K562 (cell line): ENCODE measurements at regions not wholly inside any gene's neighbourhood (a gene's known extent, or its start where the extent isn't known, plus 50 kb on each side); places are given as distances from the start of the nearest gene placed in this dataset.

Source experiments
- ATAC-seq: fragments of 200-7000 bp; cut with Tn5 transposase; 3 replicates; pipeline ENCODE4 v1.9.1; 2020; ENCODE audit warnings: moderate library complexity
- BruUV-seq: library from RNA; stranded (reverse); fragments of 400-500 nt; replicated peaks from 2 replicates; lab custom pipeline; 2021; lab: Mats Ljungman, UMichigan
- CTCF ChIA-PET: fragments of 300-600 bp; formaldehyde crosslinking; extraction: SDS; loops from one replicate; lab custom pipeline; 2021; ENCODE audit warnings: low intra/inter-chr PET ratio; lab: Yijun Ruan, JAX
- POLR2A ChIA-PET: fragments of 300-600, 350-650 bp; sonication (Branson Sonifier 250); formaldehyde crosslinking; extraction: SDS; loops from one replicate; lab custom pipeline; 2021; ENCODE audit warnings: antibody characterized with exemption, inconsistent platforms; lab: Yijun Ruan, JAX
- DNase-seq, 4 experiments: peaks; one replicate each; pipeline versions ENCODE4 v3.0.0 to v3.0.0-alpha.2; 2011 to 2018; ENCODE audit warnings: low spot score in 3 of 4, mixed read lengths in 3 of 4; ENCODE audit errors: extremely low read depth in 1 of 4
- FAIRE-seq: peaks from 2 replicates; lab custom pipeline; 2011; peaks lifted over from hg19 to GRCh38; lab: Jason Lieb, UNC
- H2AFZ ChIP-seq: 2 replicates; pipeline ENCODE4 v1.6.0; 2011; ENCODE audit warnings: low read depth, low read length, control low read depth, inconsistent platforms
- H3K27ac ChIP-seq: fragments of 200-600 bp; 3 replicates; pipeline ENCODE4 v1.8.0; 2011; ENCODE audit warnings: low read depth, mild to moderate bottlenecking, control low read depth, inconsistent platforms, low read length, moderate library complexity, mixed read lengths; ENCODE audit errors: extremely low read depth
- H3K27me3 ChIP-seq, 2 experiments: fragments of 300-600 bp in 1 of 2; 2 replicates in 1 of 2; 3 replicates in 1 of 2; pipeline versions ENCODE4 v1.6.0 to v1.8.0; 2011; ENCODE audit warnings: inconsistent platforms in 2 of 2, low read length in 2 of 2, mild to moderate bottlenecking in 1 of 2, mixed read lengths in 1 of 2, moderate library complexity in 1 of 2; ENCODE audit not compliant: control insufficient read depth in 2 of 2, insufficient read depth in 2 of 2
- H3K36me3 ChIP-seq: fragments of 300-600 bp; 3 replicates; pipeline ENCODE4 v1.8.0; 2011; ENCODE audit warnings: mild to moderate bottlenecking, low read length, inconsistent platforms; ENCODE audit not compliant: control insufficient read depth, insufficient read depth
- H3K4me1 ChIP-seq, 2 experiments: fragments of 200-600 bp in 1 of 2; replicated peaks in 1 of 2; 2 replicates in 1 of 2; 3 replicates in 1 of 2; pipeline versions ENCODE4 v1.5.1 to v1.8.0; 2011; ENCODE audit warnings: inconsistent platforms in 2 of 2, low read length in 2 of 2, mild to moderate bottlenecking in 1 of 2, mixed read lengths in 1 of 2, moderate library complexity in 1 of 2; ENCODE audit not compliant: control insufficient read depth in 2 of 2, insufficient read depth in 2 of 2
- H3K4me2 ChIP-seq: 2 replicates; pipeline ENCODE4 v1.6.1; 2011; ENCODE audit warnings: low read length, control low read depth, inconsistent platforms, mixed read lengths; ENCODE audit not compliant: insufficient read depth
- H3K4me3 ChIP-seq: fragments of 200-600 bp; sonication (generic), shearing (Covaris generic); 2 replicates; pipeline ENCODE4 v1.5.1; 2016; ENCODE audit warnings: control low read depth, inconsistent platforms
- H3K79me2 ChIP-seq: fragments of 200-600 bp; 3 replicates; pipeline ENCODE4 v1.8.0; 2011; ENCODE audit warnings: low read length, inconsistent platforms; ENCODE audit not compliant: control insufficient read depth, insufficient read depth
- H3K9ac ChIP-seq, 2 experiments: 2 replicates each; pipeline versions ENCODE4 v1.6.0 to v1.6.1; 2011; ENCODE audit warnings: low read depth in 2 of 2, low read length in 2 of 2, control low read depth in 1 of 2, inconsistent platforms in 1 of 2, mild to moderate bottlenecking in 1 of 2, mixed read lengths in 1 of 2; ENCODE audit not compliant: insufficient read depth in 1 of 2
- H3K9me1 ChIP-seq: one replicate; pipeline ENCODE4 v1.6.0; 2011; ENCODE audit warnings: inconsistent platforms, mild to moderate bottlenecking, low read length, moderate library complexity; ENCODE audit not compliant: control insufficient read depth, insufficient read depth
- H3K9me3 ChIP-seq: replicated peaks from 2 replicates; pipeline ENCODE4 v1.5.1; 2011; ENCODE audit warnings: low read depth, low read length, inconsistent platforms; ENCODE audit not compliant: control insufficient read depth, insufficient read depth
- H4K20me1 ChIP-seq: replicated peaks from 2 replicates; pipeline ENCODE4 v1.6.1; 2011; ENCODE audit warnings: low read length, inconsistent platforms, mixed read lengths; ENCODE audit not compliant: control insufficient read depth, insufficient read depth
- MBD2 ChIP-seq: sonication (generic); IDR thresholded peaks from 2 replicates; pipeline ENCODE4 v1.6.1; 2016; ENCODE audit warnings: low read depth, borderline replicate concordance
- PCBP1 ChIP-seq: fragments of 200-400 bp; formaldehyde crosslinking; IDR thresholded peaks from 2 replicates; pipeline ENCODE4 v1.6.1; 2018; ENCODE audit warnings: mild to moderate bottlenecking, low read depth, low read length; ENCODE audit not compliant: poor library complexity, severe bottlenecking
- STAT5A ChIP-seq: IDR thresholded peaks from 2 replicates; pipeline ENCODE4 v1.6.1; 2012; ENCODE audit warnings: low read length, inconsistent platforms, borderline replicate concordance
- TCF7L2 ChIP-seq: fragments of 150-350 bp; IDR thresholded peaks from 2 replicates; pipeline ENCODE4 v1.6.1; 2016; ENCODE audit warnings: low read depth, mild to moderate bottlenecking, low read length, moderate library complexity
- TGIF2 ChIP-seq: sonication (generic); formaldehyde crosslinking; IDR thresholded peaks from 2 replicates; pipeline ENCODE4 v1.8.1; 2022; ENCODE audit warnings: mild to moderate bottlenecking, missing genetic modification reagents, moderate library complexity
- ZNF431 ChIP-seq: sonication (generic); formaldehyde crosslinking; IDR thresholded peaks from 2 replicates; pipeline ENCODE4 v1.8.0; 2022; ENCODE audit warnings: mild to moderate bottlenecking, missing genetic modification reagents
- ZNF584 ChIP-seq: fragments of 200-800 bp; sonication (Bioruptor generic); IDR thresholded peaks from 2 replicates; pipeline ENCODE4 v1.6.1; 2016; ENCODE audit warnings: low read depth, mild to moderate bottlenecking, missing genetic modification characterization, missing compliant biosample characterization
- ZNF785 ChIP-seq: fragments of 250-450 bp; sonication (Bioruptor Pico); IDR thresholded peaks from 2 replicates; pipeline ENCODE4 v1.4.0; 2020; ENCODE audit warnings: mild to moderate bottlenecking
- WGBS: fragments of 100-300 bp; shearing (Covaris generic); methylation state at CpG from one replicate; pipeline ENCODE4 v1.1.6; 2016; ENCODE audit warnings: low coverage, mixed read lengths; ENCODE audit not compliant: insufficient coverage; ENCODE audit errors: missing lambda C conversion rate; 5-methylcytosine and 5-hydroxymethylcytosine counted together
- in situ Hi-C: fragments of 300-500 bp; cut with MboI; formaldehyde crosslinking; loops from 4 replicates; pipeline ENCODE4 v1.15.0; 2018; ENCODE audit warnings: inconsistent platforms, mixed read lengths
- intact Hi-C: fragments of 100-400 bp; cut with micrococcal nuclease; formaldehyde crosslinking; loops from 2 replicates; pipeline ENCODE4 v1.14.2; 2022
- TF ChIP-seq, protein P1 (sequence below): fragments of 450-650 bp; IDR thresholded peaks from 2 replicates; pipeline ENCODE4 v1.6.1; 2016; ENCODE audit warnings: antibody characterized with exemption
- TF ChIP-seq, protein P2 (sequence below): fragments of 250-450 bp; sonication (Bioruptor Pico); IDR thresholded peaks from 2 replicates; pipeline ENCODE4 v1.5.0; 2021
- TF ChIP-seq, protein P3 (sequence below): fragments of 450-650 bp; IDR thresholded peaks from 2 replicates; pipeline ENCODE4 v1.6.1; 2014; ENCODE audit warnings: low read depth, mild to moderate bottlenecking, moderate library complexity, borderline replicate concordance
- TF ChIP-seq, protein P4 (sequence below), 2 experiments: IDR thresholded peaks; 2 replicates each; pipeline ENCODE4 v1.6.1; 2012; ENCODE audit warnings: improper control_type of control experiment in 2 of 2, low read depth in 2 of 2, low read length in 2 of 2, borderline replicate concordance in 1 of 2

DNA sequence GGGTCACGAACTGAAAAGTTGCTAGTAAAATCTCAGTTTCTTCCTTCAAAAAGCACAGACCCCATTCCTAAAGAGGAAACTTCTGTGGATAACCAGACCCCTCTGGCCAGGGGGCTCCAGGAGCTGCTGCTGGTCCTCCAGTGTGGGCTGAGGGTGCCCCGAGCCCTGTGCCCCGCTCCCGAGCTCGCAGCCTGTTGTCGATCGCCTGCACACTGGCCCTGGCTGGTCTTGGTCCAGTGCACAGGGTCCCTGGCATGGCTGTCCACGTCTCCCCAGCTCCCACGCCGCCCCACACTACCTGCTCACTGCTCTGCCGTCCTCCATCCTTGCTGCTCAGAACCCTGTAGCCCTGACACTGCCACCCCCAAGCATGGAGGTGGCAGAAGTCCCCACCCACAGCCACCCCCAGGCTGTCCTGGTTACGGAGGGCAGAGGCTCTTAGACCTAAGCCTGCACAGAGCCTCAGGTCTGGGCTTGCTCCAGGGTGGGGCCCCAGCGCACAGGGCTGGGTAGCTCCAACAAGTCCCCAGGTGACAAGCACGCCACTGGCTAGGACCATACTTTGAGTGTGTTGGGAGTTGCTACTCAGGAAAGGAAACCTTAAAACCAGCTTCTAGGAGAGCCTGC lies 87.0 kb downstream of the PLXNA1 start:
- CTCF ChIA-PET: no interaction called here
- H3K9me3 ChIP-seq: no peaks in the 10 kb centered on the region
- intact Hi-C loops (no loop called here), in situ Hi-C loops (no loop called here)
- H3K4me2 ChIP-seq: no peak overlapping the region
- TF ChIP-seq ZNF431 (CRISPR knock-in tag) (no peak), ZNF785 (CRISPR knock-in tag) (no peak), STAT5A (no peak), MBD2 (no peak), PCBP1 (no peak), ZNF584 (CRISPR knock-in tag) (no peak), TGIF2 (no peak), TCF7L2 (no peak)
- TF ChIP-seq, protein P1, sequence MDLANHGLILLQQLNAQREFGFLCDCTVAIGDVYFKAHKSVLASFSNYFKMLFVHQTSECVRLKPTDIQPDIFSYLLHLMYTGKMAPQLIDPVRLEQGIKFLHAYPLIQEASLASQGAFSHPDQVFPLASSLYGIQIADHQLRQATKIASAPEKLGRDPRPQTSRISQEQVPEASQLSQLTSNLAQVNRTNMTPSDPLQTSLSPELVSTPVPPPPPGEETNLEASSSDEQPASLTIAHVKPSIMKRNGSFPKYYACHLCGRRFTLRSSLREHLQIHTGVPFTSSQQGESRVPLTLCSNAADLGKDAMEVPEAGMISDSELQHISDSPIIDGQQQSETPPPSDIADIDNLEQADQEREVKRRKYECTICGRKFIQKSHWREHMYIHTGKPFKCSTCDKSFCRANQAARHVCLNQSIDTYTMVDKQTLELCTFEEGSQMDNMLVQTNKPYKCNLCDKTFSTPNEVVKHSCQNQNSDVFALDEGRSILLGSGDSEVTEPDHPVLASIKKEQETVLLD: no peak
- TF ChIP-seq, protein P2, sequence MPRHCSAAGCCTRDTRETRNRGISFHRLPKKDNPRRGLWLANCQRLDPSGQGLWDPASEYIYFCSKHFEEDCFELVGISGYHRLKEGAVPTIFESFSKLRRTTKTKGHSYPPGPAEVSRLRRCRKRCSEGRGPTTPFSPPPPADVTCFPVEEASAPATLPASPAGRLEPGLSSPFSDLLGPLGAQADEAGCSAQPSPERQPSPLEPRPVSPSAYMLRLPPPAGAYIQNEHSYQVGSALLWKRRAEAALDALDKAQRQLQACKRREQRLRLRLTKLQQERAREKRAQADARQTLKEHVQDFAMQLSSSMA (CRISPR knock-in tag): no peak
- TF ChIP-seq, protein P3, sequence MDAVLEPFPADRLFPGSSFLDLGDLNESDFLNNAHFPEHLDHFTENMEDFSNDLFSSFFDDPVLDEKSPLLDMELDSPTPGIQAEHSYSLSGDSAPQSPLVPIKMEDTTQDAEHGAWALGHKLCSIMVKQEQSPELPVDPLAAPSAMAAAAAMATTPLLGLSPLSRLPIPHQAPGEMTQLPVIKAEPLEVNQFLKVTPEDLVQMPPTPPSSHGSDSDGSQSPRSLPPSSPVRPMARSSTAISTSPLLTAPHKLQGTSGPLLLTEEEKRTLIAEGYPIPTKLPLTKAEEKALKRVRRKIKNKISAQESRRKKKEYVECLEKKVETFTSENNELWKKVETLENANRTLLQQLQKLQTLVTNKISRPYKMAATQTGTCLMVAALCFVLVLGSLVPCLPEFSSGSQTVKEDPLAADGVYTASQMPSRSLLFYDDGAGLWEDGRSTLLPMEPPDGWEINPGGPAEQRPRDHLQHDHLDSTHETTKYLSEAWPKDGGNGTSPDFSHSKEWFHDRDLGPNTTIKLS: no peak
- TF ChIP-seq, protein P4, sequence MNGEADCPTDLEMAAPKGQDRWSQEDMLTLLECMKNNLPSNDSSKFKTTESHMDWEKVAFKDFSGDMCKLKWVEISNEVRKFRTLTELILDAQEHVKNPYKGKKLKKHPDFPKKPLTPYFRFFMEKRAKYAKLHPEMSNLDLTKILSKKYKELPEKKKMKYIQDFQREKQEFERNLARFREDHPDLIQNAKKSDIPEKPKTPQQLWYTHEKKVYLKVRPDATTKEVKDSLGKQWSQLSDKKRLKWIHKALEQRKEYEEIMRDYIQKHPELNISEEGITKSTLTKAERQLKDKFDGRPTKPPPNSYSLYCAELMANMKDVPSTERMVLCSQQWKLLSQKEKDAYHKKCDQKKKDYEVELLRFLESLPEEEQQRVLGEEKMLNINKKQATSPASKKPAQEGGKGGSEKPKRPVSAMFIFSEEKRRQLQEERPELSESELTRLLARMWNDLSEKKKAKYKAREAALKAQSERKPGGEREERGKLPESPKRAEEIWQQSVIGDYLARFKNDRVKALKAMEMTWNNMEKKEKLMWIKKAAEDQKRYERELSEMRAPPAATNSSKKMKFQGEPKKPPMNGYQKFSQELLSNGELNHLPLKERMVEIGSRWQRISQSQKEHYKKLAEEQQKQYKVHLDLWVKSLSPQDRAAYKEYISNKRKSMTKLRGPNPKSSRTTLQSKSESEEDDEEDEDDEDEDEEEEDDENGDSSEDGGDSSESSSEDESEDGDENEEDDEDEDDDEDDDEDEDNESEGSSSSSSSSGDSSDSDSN (IDR thresholded peaks at IDR 0.05; ENCODE audit: borderline replicate concordance in 1 of 2, low read depth in 2 of 2, low read length in 2 of 2): no peak
- no peaks in the 10 kb centered on the region for H3K36me3 ChIP-seq
- peaks cover 0 to 43% of the 10 kb centered on the region in 2 experiments; a peak in 3 of 5 replicates for H3K27me3 ChIP-seq
- H2AFZ ChIP-seq: no peak overlapping the region
- WGBS: 3% methylated on average over 7 of the region's 14 CpGs
- no peak overlapping the region; a peak in 1 of 4 replicates for H3K9ac ChIP-seq
- no TSS peak for BruUV-seq
- ATAC-seq (no peak), FAIRE-seq (no peak), DNase-seq (no peak)
- H3K79me2 ChIP-seq: no peaks in the 10 kb centered on the region
- POLR2A ChIA-PET: no interaction called here
- 0 out of 2 replicates have a peak, but pooled peaks cover 3% of the 10 kb centered on the region for H4K20me1 ChIP-seq
- H3K9me1 ChIP-seq: no peaks in the 10 kb centered on the region
- H3K27ac ChIP-seq: no peak overlapping the region
- H3K4me1 ChIP-seq: peaks cover 0 to 7% of the 10 kb centered on the region in 2 experiments; a peak in 1 of 5 replicates
- H3K4me3 ChIP-seq: no peak overlapping the region
